Activated B cell treated with CpG ODN at 0.5 μM for 24 hours (primary cell): ENCODE measurements at regions not wholly inside any gene's neighbourhood (a gene's known extent, or its start where the extent isn't known, plus 50 kb on each side); places are given as distances from the start of the nearest gene placed in this dataset.

Experiments used
- ATAC-seq: fragments of 200-7000 bp; cut with Tn5 transposase; one replicate; pipeline ENCODE4 v1.10.0; 2021; ENCODE audit warnings: low read depth, mild to moderate bottlenecking, moderate library complexity
- CTCF ChIA-PET: fragments of 350-600 bp; sonication (Branson Sonifier 250); formaldehyde crosslinking; loops from one replicate; lab custom pipeline; 2021; ENCODE audit warnings: antibody characterized with exemption; lab: Charles Lee
- POLR2A ChIA-PET: fragments of 350-600 bp; sonication (Branson Sonifier 250); formaldehyde crosslinking; loops from one replicate; lab custom pipeline; 2021; ENCODE audit warnings: antibody characterized with exemption; lab: Charles Lee
- DNase-seq: peaks from one replicate; pipeline ENCODE4 v3.0.0; 2022
- H3K27ac Mint-ChIP-seq: one replicate; pipeline ENCODE4 v1.8.0; 2020; ENCODE audit warnings: mixed read lengths
- H3K27me3 Mint-ChIP-seq: one replicate; pipeline ENCODE4 v1.8.0; 2021; ENCODE audit warnings: mixed read lengths
- H3K36me3 Mint-ChIP-seq: one replicate; pipeline ENCODE4 v1.8.0; 2021; ENCODE audit warnings: low read depth, mixed read lengths
- H3K4me1 Mint-ChIP-seq: one replicate; pipeline ENCODE4 v1.8.0; 2021; ENCODE audit warnings: mixed read lengths
- H3K4me3 Mint-ChIP-seq: one replicate; pipeline ENCODE4 v1.8.0; 2020; ENCODE audit warnings: mild to moderate bottlenecking, mixed read lengths
- H3K9me3 Mint-ChIP-seq: one replicate; pipeline ENCODE4 v1.8.0; 2020; ENCODE audit warnings: mixed read lengths
- intact Hi-C: fragments of 100-400 bp; cut with micrococcal nuclease; formaldehyde crosslinking; loops from one replicate; pipeline ENCODE4 v1.15.1; 2024
- TF ChIP-seq, protein P1 (sequence below): fragments of 200-600 bp; IDR thresholded peaks from one replicate; pipeline ENCODE4 v1.8.0; 2022; ENCODE audit warnings: antibody characterized with exemption, mild to moderate bottlenecking

DNA sequence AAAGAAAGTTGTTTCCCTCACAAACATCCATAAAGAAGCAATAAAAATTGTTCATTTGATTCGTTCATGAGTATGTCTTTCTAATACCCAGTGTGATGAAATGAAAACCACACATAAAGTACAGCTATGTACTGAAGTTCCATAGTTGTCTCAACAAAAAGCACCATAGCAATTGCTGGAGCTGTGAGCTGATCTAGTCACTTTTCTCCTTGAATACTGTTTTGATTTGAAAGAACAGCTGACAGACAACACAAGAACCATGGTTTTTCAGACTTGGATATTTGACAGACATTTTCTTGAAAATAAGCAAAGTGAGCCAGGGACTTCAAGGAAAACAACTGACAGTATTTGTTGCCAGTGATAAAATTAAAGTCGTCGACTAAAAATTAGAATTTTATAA, 237.1 kb upstream of the PLD5 start:
- H3K9me3 Mint-ChIP-seq: peaks cover 12% of the 10 kb centered on the region
- no peak for ATAC-seq
- CTCF ChIA-PET: no interaction called here
- POLR2A ChIA-PET: no interaction called here
- no peak for DNase-seq
- no peak overlapping the region for H3K4me3 Mint-ChIP-seq
- TF ChIP-seq, protein P1, sequence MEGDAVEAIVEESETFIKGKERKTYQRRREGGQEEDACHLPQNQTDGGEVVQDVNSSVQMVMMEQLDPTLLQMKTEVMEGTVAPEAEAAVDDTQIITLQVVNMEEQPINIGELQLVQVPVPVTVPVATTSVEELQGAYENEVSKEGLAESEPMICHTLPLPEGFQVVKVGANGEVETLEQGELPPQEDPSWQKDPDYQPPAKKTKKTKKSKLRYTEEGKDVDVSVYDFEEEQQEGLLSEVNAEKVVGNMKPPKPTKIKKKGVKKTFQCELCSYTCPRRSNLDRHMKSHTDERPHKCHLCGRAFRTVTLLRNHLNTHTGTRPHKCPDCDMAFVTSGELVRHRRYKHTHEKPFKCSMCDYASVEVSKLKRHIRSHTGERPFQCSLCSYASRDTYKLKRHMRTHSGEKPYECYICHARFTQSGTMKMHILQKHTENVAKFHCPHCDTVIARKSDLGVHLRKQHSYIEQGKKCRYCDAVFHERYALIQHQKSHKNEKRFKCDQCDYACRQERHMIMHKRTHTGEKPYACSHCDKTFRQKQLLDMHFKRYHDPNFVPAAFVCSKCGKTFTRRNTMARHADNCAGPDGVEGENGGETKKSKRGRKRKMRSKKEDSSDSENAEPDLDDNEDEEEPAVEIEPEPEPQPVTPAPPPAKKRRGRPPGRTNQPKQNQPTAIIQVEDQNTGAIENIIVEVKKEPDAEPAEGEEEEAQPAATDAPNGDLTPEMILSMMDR: no peak
- H3K27me3 Mint-ChIP-seq: no peaks in the 10 kb centered on the region
- no peak overlapping the region for H3K27ac Mint-ChIP-seq
- no peaks in the 10 kb centered on the region for H3K4me1 Mint-ChIP-seq
- intact Hi-C loops: no loop called here
- peaks cover 2% of the 10 kb centered on the region for H3K36me3 Mint-ChIP-seq

DNA sequence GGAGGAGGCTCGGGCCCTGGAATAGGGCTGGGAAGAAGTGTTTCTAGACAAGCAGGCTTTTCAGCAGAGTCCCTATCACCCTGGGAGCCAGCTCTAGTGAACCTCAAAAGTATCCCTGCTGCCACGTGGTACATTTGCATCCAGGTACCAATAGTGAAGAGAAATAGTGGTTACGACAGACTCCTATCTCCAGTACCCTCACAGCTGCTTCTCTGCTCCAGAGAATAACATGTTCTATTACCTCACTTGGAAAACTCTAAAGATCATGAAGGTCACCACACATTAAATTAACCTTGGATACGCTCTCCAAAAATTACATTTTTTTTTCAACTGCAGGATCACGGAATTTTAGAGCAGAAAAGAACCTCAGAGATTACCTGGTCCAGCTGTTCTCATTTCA, 230.4 kb upstream of the PLD5 start:
- TF ChIP-seq, protein P1: no peak
- H3K36me3 Mint-ChIP-seq: no peaks in the 10 kb centered on the region
- H3K4me1 Mint-ChIP-seq: no peaks in the 10 kb centered on the region
- H3K27ac Mint-ChIP-seq: no peak overlapping the region
- DNase-seq (no peak), ATAC-seq (no peak)
- H3K4me3 Mint-ChIP-seq: no peak overlapping the region
- intact Hi-C loops: no loop called here
- POLR2A ChIA-PET: no interaction called here
- H3K9me3 Mint-ChIP-seq: no peaks in the 10 kb centered on the region
- CTCF ChIA-PET: no interaction called here
- H3K27me3 Mint-ChIP-seq: no peaks in the 10 kb centered on the region

DNA sequence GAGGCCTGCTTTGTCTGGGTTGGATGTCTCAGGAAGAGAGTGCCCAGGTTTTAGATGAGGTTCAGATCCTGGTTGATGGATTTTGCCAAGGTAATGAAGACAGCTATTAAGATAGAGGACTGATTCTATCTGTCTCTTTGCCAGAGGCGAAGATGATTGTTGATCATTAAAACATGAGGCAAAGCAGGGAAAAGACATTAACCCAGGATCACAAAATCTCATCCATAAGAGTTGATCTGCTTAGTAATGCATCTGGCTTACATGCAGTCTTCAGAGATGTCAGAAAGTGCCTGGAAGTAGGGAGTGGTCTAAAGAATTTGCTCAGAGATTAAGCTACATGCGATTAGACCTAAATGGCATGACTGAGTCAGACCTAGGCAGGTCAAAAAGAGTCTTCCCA, 229.6 kb upstream of the PLD5 start:
- POLR2A ChIA-PET: no interaction called here
- Mint-ChIP-seq H3K36me3 (no peaks in the 10 kb centered on the region), H3K27me3 (no peaks in the 10 kb centered on the region)

DNA sequence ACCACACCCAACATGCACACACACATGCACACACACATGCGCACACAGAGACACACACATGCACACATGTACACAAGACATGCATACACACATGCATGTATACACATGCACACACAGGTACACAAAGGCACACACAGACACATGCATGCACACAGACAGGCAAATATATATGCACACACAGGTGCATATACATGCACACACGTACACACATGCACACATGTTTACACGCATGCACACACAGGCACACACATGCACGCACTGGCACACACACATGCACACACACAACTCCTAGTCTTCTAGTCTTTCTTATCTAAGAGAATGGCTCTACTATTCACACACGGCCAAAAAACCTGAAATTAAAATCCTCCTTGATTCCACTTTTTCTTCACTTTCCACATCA, 222.7 kb upstream of the PLD5 start:
- intact Hi-C loops: no loop called here
- Mint-ChIP-seq H3K4me1 (peaks cover 6% of the 10 kb centered on the region), H3K4me3 (no peak overlapping the region), H3K9me3 (no peaks in the 10 kb centered on the region), H3K27me3 (no peaks in the 10 kb centered on the region), H3K27ac (no peak overlapping the region), H3K36me3 (no peaks in the 10 kb centered on the region)
- no peak for DNase-seq
- ChIA-PET CTCF (no interaction called here), POLR2A (no interaction called here)
- ATAC-seq: no peak
- TF ChIP-seq, protein P1: no peak

More for the DNA sequence above, 229.6 kb upstream of the PLD5 start:
- no peaks in the 10 kb centered on the region for H3K4me1 Mint-ChIP-seq
- ATAC-seq (no peak), DNase-seq (no peak)
- CTCF ChIA-PET: no interaction called here
- no peak overlapping the region for H3K4me3 Mint-ChIP-seq
- H3K9me3 Mint-ChIP-seq: no peaks in the 10 kb centered on the region
- H3K27ac Mint-ChIP-seq: no peak overlapping the region
- intact Hi-C loops: no loop called here
- TF ChIP-seq, protein P1: no peak

DNA sequence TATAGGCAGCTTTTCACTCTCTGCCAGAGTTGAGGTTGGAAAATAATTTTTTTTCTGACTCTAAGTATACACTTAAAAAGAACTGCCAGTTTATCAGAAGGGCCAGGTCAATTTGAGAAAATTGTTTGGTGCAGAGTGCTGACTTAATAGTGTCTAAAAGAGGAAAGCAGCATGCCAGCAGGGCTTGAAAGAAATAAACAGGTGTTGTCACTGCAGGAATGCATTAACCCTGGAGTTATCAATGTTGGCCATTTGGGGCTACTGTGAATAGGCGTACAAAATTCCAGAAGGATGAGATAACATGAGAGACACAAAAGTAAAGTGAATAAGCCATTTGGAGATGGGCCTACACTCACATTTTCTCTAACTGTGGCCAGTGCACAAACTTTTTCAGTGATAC, 220.6 kb upstream of the PLD5 start:
- intact Hi-C loops: no loop called here
- TF ChIP-seq, protein P1: no peak
- ATAC-seq: no peak
- H3K4me3 Mint-ChIP-seq: no peak overlapping the region
- H3K4me1 Mint-ChIP-seq: peaks cover 6% of the 10 kb centered on the region
- no peak overlapping the region for H3K27ac Mint-ChIP-seq
- CTCF ChIA-PET: no interaction called here
- no peaks in the 10 kb centered on the region for H3K27me3 Mint-ChIP-seq
- H3K36me3 Mint-ChIP-seq: peaks cover 2% of the 10 kb centered on the region
- H3K9me3 Mint-ChIP-seq: peaks cover 7% of the 10 kb centered on the region
- POLR2A ChIA-PET: no interaction called here
- DNase-seq: no peak
